ENCODE measurements at regions not wholly inside any gene's neighbourhood (a gene's known extent, or its start where the extent isn't known, plus 50 kb on each side); places are given as distances from the start of the nearest gene placed in this dataset.

DNA sequence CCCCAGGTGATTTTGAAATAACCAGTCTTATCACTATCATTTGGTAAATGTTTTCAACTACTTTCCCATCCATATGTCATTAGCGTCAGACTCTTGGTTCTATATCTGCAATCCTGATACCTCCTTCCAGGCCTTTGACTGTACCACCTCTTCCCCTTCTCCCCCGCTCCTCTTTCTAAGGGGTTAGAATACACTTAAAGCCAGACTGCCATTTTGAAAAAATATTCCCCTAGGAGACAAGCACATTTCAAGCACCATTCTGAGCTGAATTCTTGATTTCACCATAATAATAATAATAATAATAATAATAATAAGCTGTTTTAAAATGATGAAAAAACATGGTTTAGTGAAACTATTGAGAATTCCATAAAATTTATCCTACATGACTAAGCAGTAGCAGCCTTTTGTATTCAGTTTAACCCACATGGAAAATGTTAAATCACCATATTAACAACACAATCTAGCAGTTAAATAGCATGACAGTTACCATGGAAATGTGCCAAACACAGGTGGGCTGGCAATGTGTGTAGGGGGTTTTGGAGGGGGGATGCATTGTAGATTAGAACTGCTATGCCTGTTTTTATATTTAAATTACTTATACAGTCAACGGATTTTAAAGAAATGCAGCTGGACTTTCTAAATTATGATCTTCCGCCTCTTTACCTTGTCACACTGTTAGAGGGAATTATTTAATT is 480.2 kb upstream of the DEPDC1 start (continued):
- TF ChIP-seq TCF4 (CRISPR knock-in tag; IDR thresholded peaks at IDR 0.05; ENCODE audit: borderline replicate concordance) (no peak), ZFP30 (CRISPR knock-in tag; IDR thresholded peaks at IDR 0.05) (no peak)
- TF ChIP-seq, protein P1, sequence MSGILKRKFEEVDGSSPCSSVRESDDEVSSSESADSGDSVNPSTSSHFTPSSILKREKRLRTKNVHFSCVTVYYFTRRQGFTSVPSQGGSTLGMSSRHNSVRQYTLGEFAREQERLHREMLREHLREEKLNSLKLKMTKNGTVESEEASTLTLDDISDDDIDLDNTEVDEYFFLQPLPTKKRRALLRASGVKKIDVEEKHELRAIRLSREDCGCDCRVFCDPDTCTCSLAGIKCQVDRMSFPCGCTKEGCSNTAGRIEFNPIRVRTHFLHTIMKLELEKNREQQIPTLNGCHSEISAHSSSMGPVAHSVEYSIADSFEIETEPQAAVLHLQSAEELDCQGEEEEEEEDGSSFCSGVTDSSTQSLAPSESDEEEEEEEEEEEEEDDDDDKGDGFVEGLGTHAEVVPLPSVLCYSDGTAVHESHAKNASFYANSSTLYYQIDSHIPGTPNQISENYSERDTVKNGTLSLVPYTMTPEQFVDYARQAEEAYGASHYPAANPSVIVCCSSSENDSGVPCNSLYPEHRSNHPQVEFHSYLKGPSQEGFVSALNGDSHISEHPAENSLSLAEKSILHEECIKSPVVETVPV (CRISPR knock-in tag; IDR thresholded peaks at IDR 0.05): no peak

DNA sequence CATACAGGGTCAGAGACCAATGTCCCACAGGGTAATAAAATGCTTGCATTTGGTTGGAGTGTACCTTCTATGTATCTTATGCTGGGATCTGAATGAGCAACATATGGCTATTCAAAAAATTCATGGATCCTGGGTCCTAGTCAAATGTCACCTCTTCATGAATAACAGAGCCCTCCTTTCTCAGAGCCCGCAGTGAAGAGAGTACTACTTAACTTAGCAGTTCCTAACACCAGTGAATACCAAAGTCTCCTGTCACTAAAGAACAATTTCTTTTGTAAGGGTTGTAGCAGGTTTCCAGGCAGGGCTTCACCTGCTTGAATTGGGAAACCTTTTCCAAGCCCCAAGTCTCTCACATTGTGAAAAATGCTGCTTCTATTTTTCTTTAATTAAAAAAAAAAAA is 483.0 kb upstream of the DEPDC1 start:
- TF ChIP-seq, protein P2, sequence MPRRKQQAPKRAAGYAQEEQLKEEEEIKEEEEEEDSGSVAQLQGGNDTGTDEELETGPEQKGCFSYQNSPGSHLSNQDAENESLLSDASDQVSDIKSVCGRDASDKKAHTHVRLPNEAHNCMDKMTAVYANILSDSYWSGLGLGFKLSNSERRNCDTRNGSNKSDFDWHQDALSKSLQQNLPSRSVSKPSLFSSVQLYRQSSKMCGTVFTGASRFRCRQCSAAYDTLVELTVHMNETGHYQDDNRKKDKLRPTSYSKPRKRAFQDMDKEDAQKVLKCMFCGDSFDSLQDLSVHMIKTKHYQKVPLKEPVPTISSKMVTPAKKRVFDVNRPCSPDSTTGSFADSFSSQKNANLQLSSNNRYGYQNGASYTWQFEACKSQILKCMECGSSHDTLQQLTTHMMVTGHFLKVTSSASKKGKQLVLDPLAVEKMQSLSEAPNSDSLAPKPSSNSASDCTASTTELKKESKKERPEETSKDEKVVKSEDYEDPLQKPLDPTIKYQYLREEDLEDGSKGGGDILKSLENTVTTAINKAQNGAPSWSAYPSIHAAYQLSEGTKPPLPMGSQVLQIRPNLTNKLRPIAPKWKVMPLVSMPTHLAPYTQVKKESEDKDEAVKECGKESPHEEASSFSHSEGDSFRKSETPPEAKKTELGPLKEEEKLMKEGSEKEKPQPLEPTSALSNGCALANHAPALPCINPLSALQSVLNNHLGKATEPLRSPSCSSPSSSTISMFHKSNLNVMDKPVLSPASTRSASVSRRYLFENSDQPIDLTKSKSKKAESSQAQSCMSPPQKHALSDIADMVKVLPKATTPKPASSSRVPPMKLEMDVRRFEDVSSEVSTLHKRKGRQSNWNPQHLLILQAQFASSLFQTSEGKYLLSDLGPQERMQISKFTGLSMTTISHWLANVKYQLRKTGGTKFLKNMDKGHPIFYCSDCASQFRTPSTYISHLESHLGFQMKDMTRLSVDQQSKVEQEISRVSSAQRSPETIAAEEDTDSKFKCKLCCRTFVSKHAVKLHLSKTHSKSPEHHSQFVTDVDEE (CRISPR knock-in tag; IDR thresholded peaks at IDR 0.05): no peak
- TF ChIP-seq ZC3H10 (CRISPR knock-in tag; IDR thresholded peaks at IDR 0.05) (no peak), BACH2 (CRISPR knock-in tag; IDR thresholded peaks at IDR 0.05; ENCODE audit: borderline replicate concordance) (no peak), ARNTL (CRISPR knock-in tag; IDR thresholded peaks at IDR 0.05; ENCODE audit: borderline replicate concordance, low read depth) (no peak), ZFP30 (CRISPR knock-in tag; IDR thresholded peaks at IDR 0.05) (no peak), GLIS3 (CRISPR knock-in tag; IDR thresholded peaks at IDR 0.05) (no peak), RARB (CRISPR knock-in tag; IDR thresholded peaks at IDR 0.05) (no peak), TCF4 (CRISPR knock-in tag; IDR thresholded peaks at IDR 0.05; ENCODE audit: borderline replicate concordance) (no peak), CSDC2 (CRISPR knock-in tag; IDR thresholded peaks at IDR 0.05) (no peak), ZNF70 (CRISPR knock-in tag; IDR thresholded peaks at IDR 0.05) (no peak), ISL1 (CRISPR knock-in tag; IDR thresholded peaks at IDR 0.05) (no peak), TOX (CRISPR knock-in tag; IDR thresholded peaks at IDR 0.05; ENCODE audit: borderline replicate concordance) (no peak), OSR1 (CRISPR knock-in tag; IDR thresholded peaks at IDR 0.05) (no peak), SNAI2 (CRISPR knock-in tag; IDR thresholded peaks at IDR 0.05) (no peak), ZNF8 (CRISPR knock-in tag; IDR thresholded peaks at IDR 0.05) (no peak)
- TF ChIP-seq, protein P3, sequence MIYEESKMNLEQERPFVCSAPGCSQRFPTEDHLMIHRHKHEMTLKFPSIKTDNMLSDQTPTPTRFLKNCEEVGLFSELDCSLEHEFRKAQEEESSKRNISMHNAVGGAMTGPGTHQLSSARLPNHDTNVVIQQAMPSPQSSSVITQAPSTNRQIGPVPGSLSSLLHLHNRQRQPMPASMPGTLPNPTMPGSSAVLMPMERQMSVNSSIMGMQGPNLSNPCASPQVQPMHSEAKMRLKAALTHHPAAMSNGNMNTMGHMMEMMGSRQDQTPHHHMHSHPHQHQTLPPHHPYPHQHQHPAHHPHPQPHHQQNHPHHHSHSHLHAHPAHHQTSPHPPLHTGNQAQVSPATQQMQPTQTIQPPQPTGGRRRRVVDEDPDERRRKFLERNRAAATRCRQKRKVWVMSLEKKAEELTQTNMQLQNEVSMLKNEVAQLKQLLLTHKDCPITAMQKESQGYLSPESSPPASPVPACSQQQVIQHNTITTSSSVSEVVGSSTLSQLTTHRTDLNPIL (CRISPR knock-in tag; IDR thresholded peaks at IDR 0.05; ENCODE audit: low read depth): no peak
- TF ChIP-seq, protein P4, sequence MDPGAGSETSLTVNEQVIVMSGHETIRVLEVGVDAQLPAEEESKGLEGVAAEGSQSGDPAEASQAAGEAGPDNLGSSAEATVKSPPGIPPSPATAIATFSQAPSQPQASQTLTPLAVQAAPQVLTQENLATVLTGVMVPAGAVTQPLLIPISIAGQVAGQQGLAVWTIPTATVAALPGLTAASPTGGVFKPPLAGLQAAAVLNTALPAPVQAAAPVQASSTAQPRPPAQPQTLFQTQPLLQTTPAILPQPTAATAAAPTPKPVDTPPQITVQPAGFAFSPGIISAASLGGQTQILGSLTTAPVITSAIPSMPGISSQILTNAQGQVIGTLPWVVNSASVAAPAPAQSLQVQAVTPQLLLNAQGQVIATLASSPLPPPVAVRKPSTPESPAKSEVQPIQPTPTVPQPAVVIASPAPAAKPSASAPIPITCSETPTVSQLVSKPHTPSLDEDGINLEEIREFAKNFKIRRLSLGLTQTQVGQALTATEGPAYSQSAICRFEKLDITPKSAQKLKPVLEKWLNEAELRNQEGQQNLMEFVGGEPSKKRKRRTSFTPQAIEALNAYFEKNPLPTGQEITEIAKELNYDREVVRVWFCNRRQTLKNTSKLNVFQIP (CRISPR knock-in tag; IDR thresholded peaks at IDR 0.05; ENCODE audit: borderline replicate concordance, low read depth): no peak
- TF ChIP-seq, protein P5, sequence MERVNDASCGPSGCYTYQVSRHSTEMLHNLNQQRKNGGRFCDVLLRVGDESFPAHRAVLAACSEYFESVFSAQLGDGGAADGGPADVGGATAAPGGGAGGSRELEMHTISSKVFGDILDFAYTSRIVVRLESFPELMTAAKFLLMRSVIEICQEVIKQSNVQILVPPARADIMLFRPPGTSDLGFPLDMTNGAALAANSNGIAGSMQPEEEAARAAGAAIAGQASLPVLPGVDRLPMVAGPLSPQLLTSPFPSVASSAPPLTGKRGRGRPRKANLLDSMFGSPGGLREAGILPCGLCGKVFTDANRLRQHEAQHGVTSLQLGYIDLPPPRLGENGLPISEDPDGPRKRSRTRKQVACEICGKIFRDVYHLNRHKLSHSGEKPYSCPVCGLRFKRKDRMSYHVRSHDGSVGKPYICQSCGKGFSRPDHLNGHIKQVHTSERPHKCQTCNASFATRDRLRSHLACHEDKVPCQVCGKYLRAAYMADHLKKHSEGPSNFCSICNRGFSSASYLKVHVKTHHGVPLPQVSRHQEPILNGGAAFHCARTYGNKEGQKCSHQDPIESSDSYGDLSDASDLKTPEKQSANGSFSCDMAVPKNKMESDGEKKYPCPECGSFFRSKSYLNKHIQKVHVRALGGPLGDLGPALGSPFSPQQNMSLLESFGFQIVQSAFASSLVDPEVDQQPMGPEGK (CRISPR knock-in tag; IDR thresholded peaks at IDR 0.05; ENCODE audit: borderline replicate concordance): no peak
- TF ChIP-seq, protein P1 (CRISPR knock-in tag; IDR thresholded peaks at IDR 0.05): no peak
- no peak for ATAC-seq
